ENCODE measurements at regions not wholly inside any gene's neighbourhood (a gene's known extent, or its start where the extent isn't known, plus 50 kb on each side); places are given as distances from the start of the nearest gene placed in this dataset.

DNA sequence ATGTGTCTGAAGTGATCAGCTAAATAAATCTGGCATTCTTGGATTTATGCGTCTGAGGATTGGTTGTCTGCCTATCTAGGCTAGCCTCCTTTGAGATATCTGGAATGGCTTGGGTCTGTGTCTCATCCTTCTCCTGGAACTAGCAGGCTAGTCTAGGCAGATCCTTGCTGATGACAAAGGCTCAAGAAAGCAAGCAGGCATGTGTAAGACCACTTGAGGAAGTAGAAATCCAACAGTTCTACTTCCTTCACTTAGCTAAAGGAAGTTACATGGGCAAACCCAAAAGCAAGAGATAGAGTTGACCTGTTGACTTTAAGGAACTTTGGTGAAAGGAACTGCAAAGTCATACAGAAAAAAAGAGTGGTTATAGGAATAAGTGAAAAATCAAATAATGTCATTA lies 672.6 kb downstream of the MAFB start:
- TF ChIP-seq, protein P1, sequence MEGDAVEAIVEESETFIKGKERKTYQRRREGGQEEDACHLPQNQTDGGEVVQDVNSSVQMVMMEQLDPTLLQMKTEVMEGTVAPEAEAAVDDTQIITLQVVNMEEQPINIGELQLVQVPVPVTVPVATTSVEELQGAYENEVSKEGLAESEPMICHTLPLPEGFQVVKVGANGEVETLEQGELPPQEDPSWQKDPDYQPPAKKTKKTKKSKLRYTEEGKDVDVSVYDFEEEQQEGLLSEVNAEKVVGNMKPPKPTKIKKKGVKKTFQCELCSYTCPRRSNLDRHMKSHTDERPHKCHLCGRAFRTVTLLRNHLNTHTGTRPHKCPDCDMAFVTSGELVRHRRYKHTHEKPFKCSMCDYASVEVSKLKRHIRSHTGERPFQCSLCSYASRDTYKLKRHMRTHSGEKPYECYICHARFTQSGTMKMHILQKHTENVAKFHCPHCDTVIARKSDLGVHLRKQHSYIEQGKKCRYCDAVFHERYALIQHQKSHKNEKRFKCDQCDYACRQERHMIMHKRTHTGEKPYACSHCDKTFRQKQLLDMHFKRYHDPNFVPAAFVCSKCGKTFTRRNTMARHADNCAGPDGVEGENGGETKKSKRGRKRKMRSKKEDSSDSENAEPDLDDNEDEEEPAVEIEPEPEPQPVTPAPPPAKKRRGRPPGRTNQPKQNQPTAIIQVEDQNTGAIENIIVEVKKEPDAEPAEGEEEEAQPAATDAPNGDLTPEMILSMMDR (IDR thresholded peaks at IDR 0.05): no peak
- no peak for TF ChIP-seq POLR2AphosphoS5 (IDR thresholded peaks at IDR 0.05)
- TF ChIP-seq EP300 (IDR thresholded peaks at IDR 0.05): no peak

All from stomach (tissue), 4 donors.